ENCODE measurements at regions not wholly inside any gene's neighbourhood (a gene's known extent, or its start where the extent isn't known, plus 50 kb on each side); places are given as distances from the start of the nearest gene placed in this dataset.
"Not testable (repeated sequence)": the region's sequence is repeated elsewhere in the genome, so short reads cannot be mapped to it uniquely, and the experiment has no call there.

DNA sequence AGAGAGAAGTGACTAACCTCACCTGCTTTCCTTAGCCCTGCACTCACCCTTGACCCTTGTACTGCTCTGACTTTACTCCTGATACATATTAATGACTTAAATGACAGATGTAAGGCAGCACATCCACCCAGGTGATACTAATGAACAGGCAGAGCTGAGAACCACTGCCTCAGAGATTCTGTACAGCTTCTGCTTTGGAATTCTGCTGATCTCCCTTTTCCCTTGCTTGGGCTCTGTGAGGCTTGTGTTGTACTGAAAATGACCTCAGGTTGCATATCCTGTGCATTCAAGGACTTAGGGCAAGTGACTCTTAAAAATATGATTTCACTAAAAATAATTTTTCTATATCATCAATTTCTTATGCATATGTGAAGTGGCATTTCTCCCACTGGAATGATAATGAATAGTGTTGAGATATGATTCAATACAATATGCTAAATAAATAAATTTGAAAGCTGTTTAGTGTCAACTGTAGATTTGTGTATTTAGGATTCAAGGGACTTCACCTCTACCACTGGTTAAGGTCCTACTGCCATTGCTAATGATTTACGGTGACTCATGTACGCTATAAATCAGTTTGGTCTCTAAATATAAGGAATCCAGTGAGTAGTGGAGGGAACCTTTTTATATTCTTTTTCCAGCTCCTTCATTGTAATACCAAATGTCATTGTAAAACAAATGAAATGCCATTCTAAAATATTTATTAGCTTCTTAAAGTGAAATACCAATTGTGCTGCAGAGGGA, 328.3 kb downstream of the SOCS6 start:
- Histone ChIP-seq H3K27ac (ENCODE audit: low read depth in 2 of 2, low read length in 1 of 2) (no peak overlapping the region), H3K27me3 (ENCODE audit: control insufficient read depth in 1 of 2, insufficient read depth in 2 of 2, low read length in 2 of 2) (no peaks in the 10 kb centered on the region), H3K4me1 (ENCODE audit: control insufficient read depth in 2 of 2, insufficient read depth in 2 of 2, low read length in 1 of 2) (no peaks in the 10 kb centered on the region), H3K4me3 (ENCODE audit: low read depth in 1 of 2, low read length in 2 of 2) (no peak overlapping the region), H3K9me3 (ENCODE audit: control insufficient read depth in 2 of 2, insufficient read depth in 1 of 2, low read depth in 1 of 2, low read length in 1 of 2) (peaks cover 2 to 5% of the 10 kb centered on the region in 2 donors), H3K36me3 (ENCODE audit: control insufficient read depth in 2 of 2, insufficient read depth in 2 of 2, low read length in 1 of 2) (no peaks in the 10 kb centered on the region)
- 57 to 75% methylated on average over 2 of the region's 2 CpGs for WGBS, 2 donors

- H3K4me1 ChIP-seq (ENCODE audit: control insufficient read depth in 2 of 2, insufficient read depth in 2 of 2, low read length in 1 of 2) = no peaks in the 10 kb centered on the region
- 55 to 68% methylated on average over 1 of the region's 1 CpG for WGBS, 2 donors
- no peak overlapping the region for H3K27ac ChIP-seq (ENCODE audit: low read depth in 2 of 2, low read length in 1 of 2)
- H3K27me3 ChIP-seq (ENCODE audit: control insufficient read depth in 1 of 2, insufficient read depth in 2 of 2, low read length in 2 of 2) = no peaks in the 10 kb centered on the region
- H3K9me3 ChIP-seq (ENCODE audit: control insufficient read depth in 2 of 2, insufficient read depth in 1 of 2, low read depth in 1 of 2, low read length in 1 of 2) = no peaks in the 10 kb centered on the region
- H3K4me3 ChIP-seq (ENCODE audit: low read depth in 1 of 2, low read length in 2 of 2) = no peak overlapping the region
- H3K36me3 ChIP-seq (ENCODE audit: control insufficient read depth in 2 of 2, insufficient read depth in 2 of 2, low read length in 1 of 2) = no peaks in the 10 kb centered on the region
These were observed 311.5 kb downstream of the SOCS6 start for GRCh38 chr18:70600225-70600925.

DNA sequence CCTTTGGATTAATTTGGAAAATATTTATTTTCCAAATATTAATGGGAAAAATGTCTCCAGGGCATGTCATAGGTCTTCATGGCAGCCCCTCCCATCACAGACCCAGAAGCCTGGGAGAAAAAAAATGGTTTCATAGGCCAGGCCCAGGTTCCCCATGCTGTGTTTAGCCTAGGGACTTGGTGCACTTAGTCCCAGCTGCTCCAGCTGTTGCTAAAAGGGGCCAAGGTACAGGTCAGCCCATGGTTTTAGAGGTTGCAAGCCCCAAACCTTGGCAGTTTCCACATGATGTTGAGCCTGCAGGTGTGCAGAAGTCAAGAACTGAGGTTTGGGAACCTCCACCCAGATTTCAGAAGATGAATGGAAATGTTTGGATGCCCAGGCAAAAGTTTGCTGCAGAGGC, 309.6 kb downstream of the SOCS6 start:
- Histone ChIP-seq H3K4me1 (ENCODE audit: control insufficient read depth in 2 of 2, insufficient read depth in 2 of 2, low read length in 1 of 2) (no peaks in the 10 kb centered on the region), H3K4me3 (ENCODE audit: low read depth in 1 of 2, low read length in 2 of 2) (no peak overlapping the region), H3K27me3 (ENCODE audit: control insufficient read depth in 1 of 2, insufficient read depth in 2 of 2, low read length in 2 of 2) (no peaks in the 10 kb centered on the region), H3K36me3 (ENCODE audit: control insufficient read depth in 2 of 2, insufficient read depth in 2 of 2, low read length in 1 of 2) (no peaks in the 10 kb centered on the region), H3K9me3 (ENCODE audit: control insufficient read depth in 2 of 2, insufficient read depth in 1 of 2, low read depth in 1 of 2, low read length in 1 of 2) (no peaks in the 10 kb centered on the region), H3K27ac (ENCODE audit: low read depth in 2 of 2, low read length in 1 of 2) (no peak overlapping the region)

GRCh38 chr18:70582981-70583380, 294.1 kb downstream of the SOCS6 start:
- H3K4me1 ChIP-seq (ENCODE audit: control insufficient read depth in 2 of 2, insufficient read depth in 2 of 2, low read length in 1 of 2) = no peaks in the 10 kb centered on the region
- no peaks in the 10 kb centered on the region for H3K36me3 ChIP-seq (ENCODE audit: control insufficient read depth in 2 of 2, insufficient read depth in 2 of 2, low read length in 1 of 2)
- peaks cover 0 to 4% of the 10 kb centered on the region in 2 donors for H3K9me3 ChIP-seq (ENCODE audit: control insufficient read depth in 2 of 2, insufficient read depth in 1 of 2, low read depth in 1 of 2, low read length in 1 of 2)
- no peaks in the 10 kb centered on the region for H3K27me3 ChIP-seq (ENCODE audit: control insufficient read depth in 1 of 2, insufficient read depth in 2 of 2, low read length in 2 of 2)
- 66 to 69% methylated on average over 2 of the region's 2 CpGs for WGBS, 2 donors
- no peak overlapping the region for H3K4me3 ChIP-seq (ENCODE audit: low read depth in 1 of 2, low read length in 2 of 2)
- no peak overlapping the region for H3K27ac ChIP-seq (ENCODE audit: low read depth in 2 of 2, low read length in 1 of 2)

DNA sequence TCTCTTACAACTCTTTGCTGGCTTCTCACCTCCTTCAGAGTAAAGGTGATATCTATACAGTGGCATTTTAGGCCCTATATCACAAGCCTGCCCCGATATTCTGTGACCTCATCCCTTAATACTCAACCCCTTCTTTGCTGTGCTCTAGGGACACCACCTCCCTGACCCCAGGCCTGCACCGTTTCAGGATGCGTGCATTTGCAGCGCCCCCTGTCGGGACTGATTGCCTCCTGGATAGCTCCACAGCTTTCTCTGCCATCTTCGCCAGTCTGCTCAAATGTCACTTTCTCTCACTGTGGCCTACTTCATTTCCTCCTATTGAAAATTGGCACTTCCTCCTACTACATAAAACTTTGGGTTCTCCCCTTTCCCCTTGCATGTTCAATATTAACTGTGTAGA, 289.6 kb downstream of the SOCS6 start:
- H3K4me1 ChIP-seq (ENCODE audit: control insufficient read depth in 2 of 2, insufficient read depth in 2 of 2, low read length in 1 of 2) = no peaks in the 10 kb centered on the region
- H3K27me3 ChIP-seq (ENCODE audit: control insufficient read depth in 1 of 2, insufficient read depth in 2 of 2, low read length in 2 of 2) = no peaks in the 10 kb centered on the region
- H3K9me3 ChIP-seq (ENCODE audit: control insufficient read depth in 2 of 2, insufficient read depth in 1 of 2, low read depth in 1 of 2, low read length in 1 of 2) = no peaks in the 10 kb centered on the region
- no peak overlapping the region for H3K4me3 ChIP-seq (ENCODE audit: low read depth in 1 of 2, low read length in 2 of 2)
- 39 to 41% methylated on average over 6 of the region's 6 CpGs for WGBS, 2 donors
- H3K27ac ChIP-seq (ENCODE audit: low read depth in 2 of 2, low read length in 1 of 2) = no peak overlapping the region
- H3K36me3 ChIP-seq (ENCODE audit: control insufficient read depth in 2 of 2, insufficient read depth in 2 of 2, low read length in 1 of 2) = no peaks in the 10 kb centered on the region

GRCh38 chr18:70577023-70577420, 288.2 kb downstream of the SOCS6 start:
- 67 to 80% methylated on average over 4 of the region's 4 CpGs for WGBS, 2 donors

GRCh38 chr18:70576276-70577022, 287.6 kb downstream of the SOCS6 start:
- Histone ChIP-seq H3K27me3 (ENCODE audit: control insufficient read depth in 1 of 2, insufficient read depth in 2 of 2, low read length in 2 of 2) (no peaks in the 10 kb centered on the region), H3K4me1 (ENCODE audit: control insufficient read depth in 2 of 2, insufficient read depth in 2 of 2, low read length in 1 of 2) (no peaks in the 10 kb centered on the region), H3K27ac (ENCODE audit: low read depth in 2 of 2, low read length in 1 of 2) (no peak overlapping the region), H3K36me3 (ENCODE audit: control insufficient read depth in 2 of 2, insufficient read depth in 2 of 2, low read length in 1 of 2) (no peaks in the 10 kb centered on the region), H3K9me3 (ENCODE audit: control insufficient read depth in 2 of 2, insufficient read depth in 1 of 2, low read depth in 1 of 2, low read length in 1 of 2) (no peaks in the 10 kb centered on the region), H3K4me3 (ENCODE audit: low read depth in 1 of 2, low read length in 2 of 2) (no peak overlapping the region)
- 73 to 78% methylated on average over 9 of the region's 9 CpGs for WGBS, 2 donors

More at GRCh38 chr18:70577023-70577420, 288.2 kb downstream of the SOCS6 start:
- H3K4me1 ChIP-seq (ENCODE audit: control insufficient read depth in 2 of 2, insufficient read depth in 2 of 2, low read length in 1 of 2) = no peaks in the 10 kb centered on the region
- no peaks in the 10 kb centered on the region for H3K36me3 ChIP-seq (ENCODE audit: control insufficient read depth in 2 of 2, insufficient read depth in 2 of 2, low read length in 1 of 2)
- no peak overlapping the region for H3K4me3 ChIP-seq (ENCODE audit: low read depth in 1 of 2, low read length in 2 of 2)
- H3K27ac ChIP-seq (ENCODE audit: low read depth in 2 of 2, low read length in 1 of 2) = no peak overlapping the region
- no peaks in the 10 kb centered on the region for H3K9me3 ChIP-seq (ENCODE audit: control insufficient read depth in 2 of 2, insufficient read depth in 1 of 2, low read depth in 1 of 2, low read length in 1 of 2)
- H3K27me3 ChIP-seq (ENCODE audit: control insufficient read depth in 1 of 2, insufficient read depth in 2 of 2, low read length in 2 of 2) = no peaks in the 10 kb centered on the region

DNA sequence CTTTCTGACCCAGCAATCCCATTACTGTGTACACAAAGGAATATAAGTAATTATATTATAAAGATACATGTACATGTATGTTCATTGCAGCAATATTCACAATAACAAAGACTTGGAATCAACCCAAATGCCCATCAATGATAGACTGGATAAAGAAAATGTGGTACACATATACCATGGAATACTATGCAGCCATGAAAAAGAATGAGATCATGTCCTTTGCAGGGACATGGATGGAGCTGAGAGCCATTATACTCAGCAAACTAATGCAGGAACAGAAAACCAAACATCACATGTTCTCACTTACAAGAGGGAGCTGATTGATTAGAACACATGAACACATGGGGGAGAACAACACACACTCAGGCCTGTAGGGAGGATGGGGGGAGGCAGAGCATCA, 286.1 kb downstream of the SOCS6 start:
- H3K9me3 ChIP-seq (ENCODE audit: control insufficient read depth in 2 of 2, insufficient read depth in 1 of 2, low read depth in 1 of 2, low read length in 1 of 2); H3K36me3 ChIP-seq (ENCODE audit: control insufficient read depth in 2 of 2, insufficient read depth in 2 of 2, low read length in 1 of 2); H3K27ac ChIP-seq (ENCODE audit: low read depth in 2 of 2, low read length in 1 of 2); H3K4me3 ChIP-seq (ENCODE audit: low read depth in 1 of 2, low read length in 2 of 2); H3K27me3 ChIP-seq (ENCODE audit: control insufficient read depth in 1 of 2, insufficient read depth in 2 of 2, low read length in 2 of 2); H3K4me1 ChIP-seq (ENCODE audit: control insufficient read depth in 2 of 2, insufficient read depth in 2 of 2, low read length in 1 of 2): not testable (repeated sequence)

DNA sequence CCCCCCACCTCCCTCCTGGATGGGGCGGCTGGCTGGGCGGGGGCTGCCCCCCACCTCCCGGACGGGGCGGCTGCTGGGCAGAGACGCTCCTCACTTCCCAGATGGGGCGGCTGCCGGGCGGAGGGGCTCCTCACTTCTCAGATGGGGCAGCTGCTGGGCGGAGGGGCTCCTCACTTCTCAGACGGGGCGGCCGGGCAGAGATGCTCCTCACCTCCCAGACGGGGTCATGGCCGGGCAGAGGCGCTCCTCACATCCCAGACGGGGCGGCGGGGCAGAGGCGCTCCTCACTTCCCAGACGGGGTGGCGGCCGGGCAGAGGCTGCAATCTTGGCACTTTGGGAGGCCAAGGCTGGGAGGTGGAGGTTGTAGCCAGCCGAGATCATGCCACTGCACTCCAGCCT, 280.8 kb downstream of the SOCS6 start:
- H3K36me3 ChIP-seq (ENCODE audit: control insufficient read depth in 2 of 2, insufficient read depth in 2 of 2, low read length in 1 of 2); H3K4me3 ChIP-seq (ENCODE audit: low read depth in 1 of 2, low read length in 2 of 2); H3K27me3 ChIP-seq (ENCODE audit: control insufficient read depth in 1 of 2, insufficient read depth in 2 of 2, low read length in 2 of 2); H3K4me1 ChIP-seq (ENCODE audit: control insufficient read depth in 2 of 2, insufficient read depth in 2 of 2, low read length in 1 of 2); H3K27ac ChIP-seq (ENCODE audit: low read depth in 2 of 2, low read length in 1 of 2); H3K9me3 ChIP-seq (ENCODE audit: control insufficient read depth in 2 of 2, insufficient read depth in 1 of 2, low read depth in 1 of 2, low read length in 1 of 2): not testable (repeated sequence)
- 93 to 94% methylated on average over 17 to 24 of the region's 24 CpGs for WGBS, 2 donors
